Smooth muscle cell (in vitro differentiated cells): ENCODE measurements at regions not wholly inside any gene's neighbourhood (a gene's known extent, or its start where the extent isn't known, plus 50 kb on each side); places are given as distances from the start of the nearest gene placed in this dataset.

ENCODE experiments used
- DNase-seq: peaks from one replicate; lab custom pipeline; 2025; ENCODE audit not compliant: unreplicated experiment; lab: John Stamatoyannopoulos, UW
- H2AFZ ChIP-seq: fragments of 200-600 bp; sonication (generic); 2 replicates; pipeline ENCODE4 v1.6.0; 2016; ENCODE audit warnings: antibody characterized with exemption, low read depth, mild to moderate bottlenecking
- H3F3A ChIP-seq: fragments of 200-600 bp; sonication (generic); 2 replicates; pipeline ENCODE4 v1.6.0; 2017; ENCODE audit warnings: antibody characterized with exemption, low read depth
- H3K27ac ChIP-seq: fragments of 200-600 bp; sonication (generic); 2 replicates; pipeline ENCODE4 v1.5.1; 2016; ENCODE audit warnings: low read depth, mild to moderate bottlenecking
- H3K27me3 ChIP-seq: fragments of 200-600 bp; sonication (generic); 2 replicates; pipeline ENCODE4 v1.6.1; 2016; ENCODE audit warnings: low read depth, mild to moderate bottlenecking
- H3K36me3 ChIP-seq: fragments of 200-600 bp; sonication (generic); 2 replicates; pipeline ENCODE4 v1.5.1; 2016; ENCODE audit warnings: low read depth
- H3K4me1 ChIP-seq: fragments of 200-600 bp; sonication (generic); 2 replicates; pipeline ENCODE4 v1.5.1; 2016; ENCODE audit warnings: low read depth
- H3K4me2 ChIP-seq: fragments of 200-600 bp; sonication (generic); 2 replicates; pipeline ENCODE4 v1.6.0; 2016; ENCODE audit warnings: mild to moderate bottlenecking
- H3K4me3 ChIP-seq: fragments of 200-600 bp; sonication (generic); 2 replicates; pipeline ENCODE4 v1.5.1; 2016; ENCODE audit warnings: mild to moderate bottlenecking
- H3K79me2 ChIP-seq: fragments of 200-600 bp; sonication (generic); 2 replicates; pipeline ENCODE4 v1.6.0; 2016; ENCODE audit warnings: low read depth, mild to moderate bottlenecking
- H3K9ac ChIP-seq: fragments of 200-600 bp; sonication (generic); 2 replicates; pipeline ENCODE4 v1.6.0; 2016; ENCODE audit warnings: low read depth
- H3K9me3 ChIP-seq: fragments of 200-600 bp; sonication (generic); replicated peaks from 2 replicates; pipeline ENCODE4 v1.5.1; 2016; ENCODE audit warnings: low read depth
- H4K20me1 ChIP-seq: fragments of 200-600 bp; sonication (generic); 2 replicates; pipeline ENCODE4 v1.6.0; 2016; ENCODE audit warnings: low read depth
- CTCF ChIP-seq: fragments of 200-600 bp; sonication (generic); IDR thresholded peaks from 2 replicates; pipeline ENCODE4 v1.5.1; 2017; ENCODE audit warnings: borderline replicate concordance, mild to moderate bottlenecking, antibody characterized with exemption; ENCODE audit not compliant: insufficient read depth, poor library complexity, severe bottlenecking
- WGBS: methylation state at CpG from one replicate; pipeline ENCODE4 v1.1.7; 2016; ENCODE audit warnings: low lambda C conversion rate; 5-methylcytosine and 5-hydroxymethylcytosine counted together

- no peak for DNase-seq
- Histone ChIP-seq H4K20me1 (no peaks in the 10 kb centered on the region), H3K4me1 (peaks cover 5% of the 10 kb centered on the region), H3K9me3 (no peaks in the 10 kb centered on the region), H2AFZ (peak overlapping the region; percentile 41), H3K79me2 (no peaks in the 10 kb centered on the region), H3F3A (no peaks in the 10 kb centered on the region), H3K27me3 (no peaks in the 10 kb centered on the region), H3K4me2 (peak overlapping the region; percentile 54), H3K9ac (no peak overlapping the region), H3K4me3 (no peak overlapping the region), H3K36me3 (no peaks in the 10 kb centered on the region), H3K27ac (peak overlapping the region; percentile 68)
- WGBS, result 23% methylated on average over 2 of the region's 2 CpGs
- no peak for TF ChIP-seq CTCF
Observed at GRCh38 chr5:42974536-42974935, 65.6 kb downstream of the ANXA2R start.

- Histone ChIP-seq H3K9me3 (no peaks in the 10 kb centered on the region), H3K4me2 (no peak overlapping the region), H2AFZ (no peak overlapping the region), H3K4me3 (no peak overlapping the region), H3K27me3 (no peaks in the 10 kb centered on the region), H3K9ac (no peak overlapping the region), H3K27ac (no peak overlapping the region), H3K79me2 (no peaks in the 10 kb centered on the region), H4K20me1 (no peaks in the 10 kb centered on the region), H3K36me3 (no peaks in the 10 kb centered on the region), H3K4me1 (peaks cover 5% of the 10 kb centered on the region), H3F3A (no peaks in the 10 kb centered on the region)
- no peak for TF ChIP-seq CTCF
- no peak for DNase-seq
- WGBS, result 79% methylated on average over 32 of the region's 32 CpGs
Observed at GRCh38 chr5:42970636-42971559, 69.2 kb downstream of the ANXA2R start.

GRCh38 chr5:42965934-42966333, 74.2 kb downstream of the ANXA2R start:
- Histone ChIP-seq H3K4me1 (no peaks in the 10 kb centered on the region), H3K79me2 (no peaks in the 10 kb centered on the region), H3K27ac (no peak overlapping the region), H4K20me1 (no peaks in the 10 kb centered on the region), H3K4me3 (no peak overlapping the region), H3K9me3 (no peaks in the 10 kb centered on the region), H3K36me3 (no peaks in the 10 kb centered on the region), H2AFZ (no peak overlapping the region), H3K9ac (no peak overlapping the region), H3F3A (no peaks in the 10 kb centered on the region), H3K4me2 (no peak overlapping the region), H3K27me3 (no peaks in the 10 kb centered on the region)
- no peak for DNase-seq
- WGBS, result 98% methylated on average over 3 of the region's 3 CpGs
- no peak for TF ChIP-seq CTCF

GRCh38 chr5:42963412-42963811, 76.7 kb downstream of the ANXA2R start:
- Histone ChIP-seq H3K27ac (no peak overlapping the region), H3K9ac (no peak overlapping the region), H3K4me3 (no peak overlapping the region), H3K79me2 (no peaks in the 10 kb centered on the region), H3K9me3 (no peaks in the 10 kb centered on the region), H3K4me1 (no peaks in the 10 kb centered on the region), H3K36me3 (no peaks in the 10 kb centered on the region), H3K4me2 (no peak overlapping the region), H4K20me1 (no peaks in the 10 kb centered on the region), H3K27me3 (no peaks in the 10 kb centered on the region), H3F3A (no peaks in the 10 kb centered on the region), H2AFZ (no peak overlapping the region)
- 97% methylated on average over 1 of the region's 1 CpG for WGBS
- DNase-seq, result no peak
- no peak for TF ChIP-seq CTCF
